K562 (cell line): ENCODE measurements at regions not wholly inside any gene's neighbourhood (a gene's known extent, or its start where the extent isn't known, plus 50 kb on each side); places are given as distances from the start of the nearest gene placed in this dataset.

Source experiments
- ATAC-seq: fragments of 200-7000 bp; cut with Tn5 transposase; 3 replicates; pipeline ENCODE4 v1.9.1; 2020; ENCODE audit warnings: moderate library complexity
- BruUV-seq: library from RNA; stranded (reverse); fragments of 400-500 nt; replicated peaks from 2 replicates; lab custom pipeline; 2021; lab: Mats Ljungman, UMichigan
- CTCF ChIA-PET: fragments of 300-600 bp; formaldehyde crosslinking; extraction: SDS; loops from one replicate; lab custom pipeline; 2021; ENCODE audit warnings: low intra/inter-chr PET ratio; lab: Yijun Ruan, JAX
- POLR2A ChIA-PET: fragments of 300-600, 350-650 bp; sonication (Branson Sonifier 250); formaldehyde crosslinking; extraction: SDS; loops from one replicate; lab custom pipeline; 2021; ENCODE audit warnings: antibody characterized with exemption, inconsistent platforms; lab: Yijun Ruan, JAX
- DNase-seq, 4 experiments: peaks; one replicate each; pipeline versions ENCODE4 v3.0.0 to v3.0.0-alpha.2; 2011 to 2018; ENCODE audit warnings: low spot score in 3 of 4, mixed read lengths in 3 of 4; ENCODE audit errors: extremely low read depth in 1 of 4
- FAIRE-seq: peaks from 2 replicates; lab custom pipeline; 2011; peaks lifted over from hg19 to GRCh38; lab: Jason Lieb, UNC
- H2AFZ ChIP-seq: 2 replicates; pipeline ENCODE4 v1.6.0; 2011; ENCODE audit warnings: low read depth, low read length, control low read depth, inconsistent platforms
- H3K27ac ChIP-seq: fragments of 200-600 bp; 3 replicates; pipeline ENCODE4 v1.8.0; 2011; ENCODE audit warnings: low read depth, mild to moderate bottlenecking, control low read depth, inconsistent platforms, low read length, moderate library complexity, mixed read lengths; ENCODE audit errors: extremely low read depth
- H3K27me3 ChIP-seq, 2 experiments: fragments of 300-600 bp in 1 of 2; 2 replicates in 1 of 2; 3 replicates in 1 of 2; pipeline versions ENCODE4 v1.6.0 to v1.8.0; 2011; ENCODE audit warnings: inconsistent platforms in 2 of 2, low read length in 2 of 2, mild to moderate bottlenecking in 1 of 2, mixed read lengths in 1 of 2, moderate library complexity in 1 of 2; ENCODE audit not compliant: control insufficient read depth in 2 of 2, insufficient read depth in 2 of 2
- H3K36me3 ChIP-seq: fragments of 300-600 bp; 3 replicates; pipeline ENCODE4 v1.8.0; 2011; ENCODE audit warnings: mild to moderate bottlenecking, low read length, inconsistent platforms; ENCODE audit not compliant: control insufficient read depth, insufficient read depth
- H3K4me1 ChIP-seq, 2 experiments: fragments of 200-600 bp in 1 of 2; replicated peaks in 1 of 2; 2 replicates in 1 of 2; 3 replicates in 1 of 2; pipeline versions ENCODE4 v1.5.1 to v1.8.0; 2011; ENCODE audit warnings: inconsistent platforms in 2 of 2, low read length in 2 of 2, mild to moderate bottlenecking in 1 of 2, mixed read lengths in 1 of 2, moderate library complexity in 1 of 2; ENCODE audit not compliant: control insufficient read depth in 2 of 2, insufficient read depth in 2 of 2
- H3K4me2 ChIP-seq: 2 replicates; pipeline ENCODE4 v1.6.1; 2011; ENCODE audit warnings: low read length, control low read depth, inconsistent platforms, mixed read lengths; ENCODE audit not compliant: insufficient read depth
- H3K4me3 ChIP-seq: fragments of 200-600 bp; sonication (generic), shearing (Covaris generic); 2 replicates; pipeline ENCODE4 v1.5.1; 2016; ENCODE audit warnings: control low read depth, inconsistent platforms
- H3K79me2 ChIP-seq: fragments of 200-600 bp; 3 replicates; pipeline ENCODE4 v1.8.0; 2011; ENCODE audit warnings: low read length, inconsistent platforms; ENCODE audit not compliant: control insufficient read depth, insufficient read depth
- H3K9ac ChIP-seq, 2 experiments: 2 replicates each; pipeline versions ENCODE4 v1.6.0 to v1.6.1; 2011; ENCODE audit warnings: low read depth in 2 of 2, low read length in 2 of 2, control low read depth in 1 of 2, inconsistent platforms in 1 of 2, mild to moderate bottlenecking in 1 of 2, mixed read lengths in 1 of 2; ENCODE audit not compliant: insufficient read depth in 1 of 2
- H3K9me1 ChIP-seq: one replicate; pipeline ENCODE4 v1.6.0; 2011; ENCODE audit warnings: inconsistent platforms, mild to moderate bottlenecking, low read length, moderate library complexity; ENCODE audit not compliant: control insufficient read depth, insufficient read depth
- H3K9me3 ChIP-seq: replicated peaks from 2 replicates; pipeline ENCODE4 v1.5.1; 2011; ENCODE audit warnings: low read depth, low read length, inconsistent platforms; ENCODE audit not compliant: control insufficient read depth, insufficient read depth
- H4K20me1 ChIP-seq: replicated peaks from 2 replicates; pipeline ENCODE4 v1.6.1; 2011; ENCODE audit warnings: low read length, inconsistent platforms, mixed read lengths; ENCODE audit not compliant: control insufficient read depth, insufficient read depth
- CTCF ChIP-seq, 3 experiments: IDR thresholded peaks in 2 of 3; conservative IDR thresholded peaks in 1 of 3; 2 replicates each; pipeline ENCODE4 v1.5.1; 2011 to 2012; ENCODE audit warnings: low read length in 3 of 3, mild to moderate bottlenecking in 3 of 3, control low read depth in 2 of 3, improper control_type of control experiment in 1 of 3, inconsistent platforms in 1 of 3, low read depth in 1 of 3, mixed read lengths in 1 of 3, moderate library complexity in 1 of 3; ENCODE audit not compliant: insufficient read depth in 2 of 3
- DEAF1 ChIP-seq: fragments of 450-650 bp; formaldehyde crosslinking; IDR thresholded peaks from 2 replicates; pipeline ENCODE4 v1.4.0; 2020; ENCODE audit warnings: mild to moderate bottlenecking, moderate library complexity
- E2F4 ChIP-seq: sonication (generic); formaldehyde crosslinking; IDR thresholded peaks from 2 replicates; pipeline ENCODE4 v1.8.0; 2022; ENCODE audit warnings: mild to moderate bottlenecking, low read depth, missing genetic modification reagents
- FOXP4 ChIP-seq: sonication (generic); formaldehyde crosslinking; IDR thresholded peaks from 2 replicates; pipeline ENCODE4 v1.8.0; 2022; ENCODE audit warnings: mild to moderate bottlenecking, missing genetic modification reagents, borderline replicate concordance
- HDAC8 ChIP-seq: fragments of 450-650 bp; IDR thresholded peaks from 2 replicates; pipeline ENCODE4 v1.6.1; 2016; ENCODE audit warnings: mild to moderate bottlenecking, missing genetic modification characterization, moderate library complexity, missing compliant biosample characterization
- MLLT1 ChIP-seq, 2 experiments: fragments of 450-650 bp; IDR thresholded peaks; 2 replicates each; pipeline ENCODE4 v1.6.1; 2016
- RBM14 ChIP-seq: fragments of 200-400 bp; formaldehyde crosslinking; IDR thresholded peaks from 2 replicates; pipeline ENCODE4 v1.6.1; 2018; ENCODE audit warnings: low read depth, mild to moderate bottlenecking, low read length, moderate library complexity, borderline replicate concordance; ENCODE audit not compliant: insufficient read depth
- ZNF124 ChIP-seq: sonication (generic); formaldehyde crosslinking; IDR thresholded peaks from 2 replicates; pipeline ENCODE4 v1.8.1; 2022; ENCODE audit warnings: missing genetic modification reagents
- ZNF583 ChIP-seq: fragments of 250-450 bp; sonication (Bioruptor Pico); IDR thresholded peaks from 2 replicates; pipeline ENCODE4 v1.4.0; 2020
- WGBS: fragments of 100-300 bp; shearing (Covaris generic); methylation state at CpG from one replicate; pipeline ENCODE4 v1.1.6; 2016; ENCODE audit warnings: low coverage, mixed read lengths; ENCODE audit not compliant: insufficient coverage; ENCODE audit errors: missing lambda C conversion rate; 5-methylcytosine and 5-hydroxymethylcytosine counted together
- in situ Hi-C: fragments of 300-500 bp; cut with MboI; formaldehyde crosslinking; loops from 4 replicates; pipeline ENCODE4 v1.15.0; 2018; ENCODE audit warnings: inconsistent platforms, mixed read lengths
- intact Hi-C: fragments of 100-400 bp; cut with micrococcal nuclease; formaldehyde crosslinking; loops from 2 replicates; pipeline ENCODE4 v1.14.2; 2022

GRCh38 chrX:109300415-109300814 is 181.5 kb downstream of the GUCY2F start:
- Histone ChIP-seq H3K27me3 (no peaks in the 10 kb centered on the region), H3K4me1 (no peaks in the 10 kb centered on the region), H3K79me2 (no peaks in the 10 kb centered on the region), H3K9me3 (no peaks in the 10 kb centered on the region), H3K9ac (no peak overlapping the region), H3K4me3 (no peak overlapping the region), H4K20me1 (no peaks in the 10 kb centered on the region), H3K9me1 (no peaks in the 10 kb centered on the region), H3K36me3 (no peaks in the 10 kb centered on the region), H2AFZ (no peak overlapping the region), H3K27ac (no peak overlapping the region), H3K4me2 (no peak overlapping the region)
- TF ChIP-seq CTCF (IDR thresholded peaks at IDR 0.05 in 2 of 3, conservative IDR thresholded peaks at IDR 0.05 in 1 of 3; ENCODE audit: insufficient read depth in 2 of 3, low read depth in 1 of 3, low read length in 3 of 3) (no peak), ZNF583 (no peak), DEAF1 (CRISPR knock-in tag) (no peak), HDAC8 (tag) (no peak), E2F4 (no peak), MLLT1 (IDR thresholded peaks at IDR 0.05) (no peak), ZNF124 (CRISPR knock-in tag) (no peak), RBM14 (no peak), FOXP4 (CRISPR knock-in tag) (no peak)
- DNase-seq (no peak), ATAC-seq (no peak), FAIRE-seq (no peak)
- whole genome bisulfite sequencing = 0% methylated on average over 1 of the region's 1 CpG
- in situ Hi-C loops (no loop called here), intact Hi-C loops (no loop called here)
- CTCF ChIA-PET = no interaction called here
- no TSS peak for BruUV-seq
- POLR2A ChIA-PET = interaction anchor here (0.6 kb wide), 1 partner anchor 14 kb away, joined by 3 read pairs; no protein-coding TSS in a partner anchor
